ENCODE measurements at regions not wholly inside any gene's neighbourhood (a gene's known extent, or its start where the extent isn't known, plus 50 kb on each side); places are given as distances from the start of the nearest gene placed in this dataset.

DNA sequence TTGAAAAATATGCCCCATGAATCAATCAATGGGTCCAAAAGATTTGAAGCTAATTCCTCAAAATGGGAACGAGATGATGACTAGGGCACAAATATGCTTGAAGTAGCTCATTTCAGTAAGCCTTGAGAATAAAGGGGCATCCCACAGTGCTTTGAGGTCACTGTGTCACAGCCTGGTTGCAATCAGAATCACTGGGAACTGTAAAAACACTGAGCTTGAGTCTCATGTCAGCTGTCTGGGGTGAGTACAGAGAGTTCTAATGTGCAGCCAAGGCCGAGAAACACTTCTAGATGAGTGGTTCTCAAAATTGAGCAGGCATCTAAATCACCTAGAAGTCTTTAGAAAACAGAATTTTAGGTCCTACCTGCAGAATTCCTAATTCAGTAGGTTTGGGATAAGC, 120.5 kb upstream of the EGFL6 start:
- TF ChIP-seq, protein P1, sequence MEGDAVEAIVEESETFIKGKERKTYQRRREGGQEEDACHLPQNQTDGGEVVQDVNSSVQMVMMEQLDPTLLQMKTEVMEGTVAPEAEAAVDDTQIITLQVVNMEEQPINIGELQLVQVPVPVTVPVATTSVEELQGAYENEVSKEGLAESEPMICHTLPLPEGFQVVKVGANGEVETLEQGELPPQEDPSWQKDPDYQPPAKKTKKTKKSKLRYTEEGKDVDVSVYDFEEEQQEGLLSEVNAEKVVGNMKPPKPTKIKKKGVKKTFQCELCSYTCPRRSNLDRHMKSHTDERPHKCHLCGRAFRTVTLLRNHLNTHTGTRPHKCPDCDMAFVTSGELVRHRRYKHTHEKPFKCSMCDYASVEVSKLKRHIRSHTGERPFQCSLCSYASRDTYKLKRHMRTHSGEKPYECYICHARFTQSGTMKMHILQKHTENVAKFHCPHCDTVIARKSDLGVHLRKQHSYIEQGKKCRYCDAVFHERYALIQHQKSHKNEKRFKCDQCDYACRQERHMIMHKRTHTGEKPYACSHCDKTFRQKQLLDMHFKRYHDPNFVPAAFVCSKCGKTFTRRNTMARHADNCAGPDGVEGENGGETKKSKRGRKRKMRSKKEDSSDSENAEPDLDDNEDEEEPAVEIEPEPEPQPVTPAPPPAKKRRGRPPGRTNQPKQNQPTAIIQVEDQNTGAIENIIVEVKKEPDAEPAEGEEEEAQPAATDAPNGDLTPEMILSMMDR (conservative IDR thresholded peaks at IDR 0.05): no peak
- no peak for TF ChIP-seq ZFX (IDR thresholded peaks at IDR 0.05)
